Spleen (tissue), 7 donors: ENCODE measurements at regions not wholly inside any gene's neighbourhood (a gene's known extent, or its start where the extent isn't known, plus 50 kb on each side); places are given as distances from the start of the nearest gene placed in this dataset.
A peak's percentile ranks its signal among the peaks of the same experiment; 100 is the strongest.

Experiments used
- CTCF ChIP-seq, 11 experiments: fragments of 200-600 bp in 7 of 11; fragments of 450-650 bp in 4 of 11; sonication (generic) in 4 of 11; IDR thresholded peaks in 8 of 11; conservative IDR thresholded peaks in 3 of 11; 1 replicate in 7 of 11; 2 replicates in 4 of 11; pipeline versions ENCODE4 v1.4.0 to v1.8.0; 2016 to 2021; ENCODE audit warnings: antibody characterized with exemption in 11 of 11, inconsistent platforms in 4 of 11, mild to moderate bottlenecking in 1 of 11
- POLR2AphosphoS5 ChIP-seq, 3 donors: sonication (generic); formaldehyde crosslinking; IDR thresholded peaks; one replicate each; pipeline ENCODE4 v1.5.1; 2017; ENCODE audit warnings: antibody characterized with exemption in 3 of 3
- donor health status: DM: no; HTN: no; CAD: no; lungs with moderate emphysema.
- donor health status: DM: no; HTN: no; CAD: no.
- donor health status: DM: no; HTN: no; CAD: no.

GRCh38 chr7:22662036-22662435 lies 65.0 kb upstream of the IL6 start:
- TF ChIP-seq CTCF (IDR thresholded peaks at IDR 0.05 in 8 of 11, conservative IDR thresholded peaks at IDR 0.05 in 3 of 11) (no peak), POLR2AphosphoS5 (IDR thresholded peaks at IDR 0.05) (peak in 1 of 3 donors; percentile 3)
